Astrocyte (in vitro differentiated cells and primary cell): ENCODE measurements at regions not wholly inside any gene's neighbourhood (a gene's known extent, or its start where the extent isn't known, plus 50 kb on each side); places are given as distances from the start of the nearest gene placed in this dataset.

Source experiments
- CTCF ChIP-seq: IDR thresholded peaks from 2 replicates; pipeline ENCODE4 v1.5.1; 2011; ENCODE audit warnings: low read depth, mild to moderate bottlenecking, inconsistent platforms, low read length, moderate library complexity; ENCODE audit not compliant: insufficient read depth
- EZH2 ChIP-seq: IDR thresholded peaks from 2 replicates; pipeline ENCODE4 v1.6.1; 2012; ENCODE audit warnings: mild to moderate bottlenecking, low read length, inconsistent platforms; ENCODE audit not compliant: insufficient read depth

DNA sequence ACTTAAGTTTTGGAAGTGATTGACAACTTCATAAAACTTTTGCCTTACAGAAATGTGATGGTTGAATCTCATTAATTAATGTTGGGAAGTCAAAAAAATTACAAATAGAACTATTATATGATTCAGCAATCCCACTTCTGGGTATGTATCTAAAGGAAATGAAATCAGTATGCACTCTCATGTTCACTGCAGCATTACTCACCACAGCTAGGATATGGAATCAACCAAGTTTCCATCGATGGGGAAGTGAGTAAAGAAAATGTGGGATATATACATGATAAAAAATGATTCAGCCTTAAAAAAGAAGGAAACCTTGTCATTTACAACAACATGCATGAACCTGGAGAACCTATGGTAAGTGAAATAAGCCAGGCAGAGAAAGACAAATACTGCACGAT, 112.4 kb upstream of the WDR75 start:
- TF ChIP-seq CTCF (no peak), EZH2 (no peak)
